ENCODE measurements at regions not wholly inside any gene's neighbourhood (a gene's known extent, or its start where the extent isn't known, plus 50 kb on each side); places are given as distances from the start of the nearest gene placed in this dataset.
A peak's percentile ranks its signal among the peaks of the same experiment; 100 is the strongest.

DNA sequence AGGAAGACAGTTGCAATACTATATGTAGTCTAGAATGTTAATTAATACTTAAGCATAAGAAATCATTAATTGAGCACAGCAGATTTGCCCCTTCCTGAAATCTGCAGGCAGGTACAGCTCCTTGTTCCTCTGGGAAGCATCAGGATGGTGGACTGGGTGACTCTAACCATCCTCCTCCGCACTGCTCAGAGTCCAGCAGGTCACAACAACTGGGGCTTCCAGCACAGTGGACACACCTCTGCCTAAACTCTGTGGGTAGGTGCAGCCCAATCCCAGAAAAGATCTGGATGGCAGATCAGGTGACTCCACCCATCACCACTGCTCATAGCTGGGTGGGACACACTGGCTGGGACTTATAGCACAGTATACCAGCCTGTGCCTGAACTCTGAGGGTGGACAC, 189.9 kb upstream of the TMCO5A start:
- TF ChIP-seq POLR2A (IDR thresholded peaks at IDR 0.05) (no peak), POLR2AphosphoS5 (IDR thresholded peaks at IDR 0.05; ENCODE audit: insufficient read depth in 1 of 2, low read depth in 1 of 2) (no peak)
- TF ChIP-seq, protein P1, sequence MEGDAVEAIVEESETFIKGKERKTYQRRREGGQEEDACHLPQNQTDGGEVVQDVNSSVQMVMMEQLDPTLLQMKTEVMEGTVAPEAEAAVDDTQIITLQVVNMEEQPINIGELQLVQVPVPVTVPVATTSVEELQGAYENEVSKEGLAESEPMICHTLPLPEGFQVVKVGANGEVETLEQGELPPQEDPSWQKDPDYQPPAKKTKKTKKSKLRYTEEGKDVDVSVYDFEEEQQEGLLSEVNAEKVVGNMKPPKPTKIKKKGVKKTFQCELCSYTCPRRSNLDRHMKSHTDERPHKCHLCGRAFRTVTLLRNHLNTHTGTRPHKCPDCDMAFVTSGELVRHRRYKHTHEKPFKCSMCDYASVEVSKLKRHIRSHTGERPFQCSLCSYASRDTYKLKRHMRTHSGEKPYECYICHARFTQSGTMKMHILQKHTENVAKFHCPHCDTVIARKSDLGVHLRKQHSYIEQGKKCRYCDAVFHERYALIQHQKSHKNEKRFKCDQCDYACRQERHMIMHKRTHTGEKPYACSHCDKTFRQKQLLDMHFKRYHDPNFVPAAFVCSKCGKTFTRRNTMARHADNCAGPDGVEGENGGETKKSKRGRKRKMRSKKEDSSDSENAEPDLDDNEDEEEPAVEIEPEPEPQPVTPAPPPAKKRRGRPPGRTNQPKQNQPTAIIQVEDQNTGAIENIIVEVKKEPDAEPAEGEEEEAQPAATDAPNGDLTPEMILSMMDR (IDR thresholded peaks at IDR 0.05) = no peak

GRCh38 chr15:37751401-37751800, 183.0 kb upstream of the TMCO5A start:
- no peaks in the 10 kb centered on the region for H3K9me3 ChIP-seq
- TF ChIP-seq POLR2A (IDR thresholded peaks at IDR 0.05) (no peak), POLR2AphosphoS5 (IDR thresholded peaks at IDR 0.05; ENCODE audit: insufficient read depth in 1 of 2, low read depth in 1 of 2) (no peak)
- TF ChIP-seq, protein P1 (IDR thresholded peaks at IDR 0.05) = no peak
- no peaks in the 10 kb centered on the region for H3K27me3 ChIP-seq
- no peak overlapping the region for H3K4me3 ChIP-seq
- no peaks in the 10 kb centered on the region for H3K4me1 ChIP-seq
- DNase-seq (ENCODE audit: extremely low spot score in 2 of 2) = no peak
- H3K27ac ChIP-seq = no peak overlapping the region
- intact Hi-C loops (cut with DNase I) = no loop called here
- no peaks in the 10 kb centered on the region for H3K36me3 ChIP-seq

More for the DNA sequence above, 189.9 kb upstream of the TMCO5A start:
- no peak for DNase-seq (ENCODE audit: extremely low spot score in 2 of 2)
- H3K27me3 ChIP-seq = no peaks in the 10 kb centered on the region
- H3K36me3 ChIP-seq = no peaks in the 10 kb centered on the region
- H3K27ac ChIP-seq = no peak overlapping the region
- H3K4me1 ChIP-seq = no peaks in the 10 kb centered on the region
- no peaks in the 10 kb centered on the region for H3K9me3 ChIP-seq
- intact Hi-C loops (cut with DNase I) = loop anchor here (10.0 kb wide), 1 partner anchor 80 kb away; no protein-coding TSS in a partner anchor
- no peak overlapping the region for H3K4me3 ChIP-seq

- intact Hi-C loops (cut with DNase I) = no loop called here
- H3K36me3 ChIP-seq = no peaks in the 10 kb centered on the region
- no peaks in the 10 kb centered on the region for H3K9me3 ChIP-seq
- H3K27ac ChIP-seq = no peak overlapping the region
- H3K4me3 ChIP-seq = no peak overlapping the region
- H3K27me3 ChIP-seq = no peaks in the 10 kb centered on the region
- no peak for DNase-seq (ENCODE audit: extremely low spot score in 2 of 2)
- TF ChIP-seq, protein P1 (IDR thresholded peaks at IDR 0.05) = no peak
- H3K4me1 ChIP-seq = no peaks in the 10 kb centered on the region
Measured at GRCh38 chr15:37756407-37756806, 178.0 kb upstream of the TMCO5A start.

- H3K4me1 ChIP-seq = no peaks in the 10 kb centered on the region
- H3K4me3 ChIP-seq = no peak overlapping the region
- no peaks in the 10 kb centered on the region for H3K27me3 ChIP-seq
- TF ChIP-seq, protein P1 (IDR thresholded peaks at IDR 0.05) = no peak
- no peak for TF ChIP-seq POLR2A (IDR thresholded peaks at IDR 0.05)
- H3K27ac ChIP-seq = no peak overlapping the region
- no peaks in the 10 kb centered on the region for H3K9me3 ChIP-seq
- no peaks in the 10 kb centered on the region for H3K36me3 ChIP-seq
- intact Hi-C loops (cut with DNase I) = no loop called here
- no peak for DNase-seq (ENCODE audit: extremely low spot score in 2 of 2)
Measured at GRCh38 chr15:37758412-37758811, 176.0 kb upstream of the TMCO5A start.

DNA sequence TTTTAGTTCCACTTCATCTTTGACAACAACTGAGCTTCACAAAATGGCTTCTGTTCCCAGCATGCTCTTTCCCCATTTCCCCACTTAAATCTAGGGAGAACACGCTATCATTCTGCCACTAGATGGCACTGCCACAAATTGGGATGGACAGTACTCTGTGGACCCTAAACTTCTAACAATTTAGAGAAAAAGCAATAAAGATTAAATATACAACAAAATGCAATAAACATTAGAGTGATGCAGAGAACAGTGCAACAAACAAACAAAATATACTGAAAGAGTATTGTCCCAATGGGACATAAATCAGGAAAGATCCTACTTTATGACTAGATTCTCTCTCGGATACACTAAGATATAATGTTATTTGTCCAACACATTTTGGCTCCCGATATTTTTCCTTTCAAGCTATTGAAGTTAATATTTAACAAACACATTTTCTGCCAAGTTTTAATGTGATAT, 169.7 kb upstream of the TMCO5A start:
- intact Hi-C loops (cut with DNase I) = no loop called here
- TF ChIP-seq POLR2A (IDR thresholded peaks at IDR 0.05) = no peak
- TF ChIP-seq, protein P1 (IDR thresholded peaks at IDR 0.05) = peak in 2 of 3 experiments; percentile 9 to 21
- DNase-seq (ENCODE audit: extremely low spot score in 2 of 2) = no peak
- H3K27me3 ChIP-seq = no peaks in the 10 kb centered on the region
- no peaks in the 10 kb centered on the region for H3K4me1 ChIP-seq
- H3K9me3 ChIP-seq = no peaks in the 10 kb centered on the region
- no peak overlapping the region for H3K27ac ChIP-seq
- H3K36me3 ChIP-seq = no peaks in the 10 kb centered on the region
- H3K4me3 ChIP-seq = no peak overlapping the region

Data from vagina (tissue), 2 donors.